Activated CD8-positive, alpha-beta T cell treated with anti-CD3 and anti-CD28 coated beads, Interleukin-2, amount 10 ng/mL, durations not matched to agents 7 days and 5 days (primary cell): ENCODE measurements at regions not wholly inside any gene's neighbourhood (a gene's known extent, or its start where the extent isn't known, plus 50 kb on each side); places are given as distances from the start of the nearest gene placed in this dataset.
"Not testable (repeated sequence)": the region's sequence is repeated elsewhere in the genome, so short reads cannot be mapped to it uniquely, and the experiment has no call there.

Source experiments
- ATAC-seq: fragments of 150-1000 bp; cut with Tn5 transposase; one replicate; pipeline ENCODE4 v1.10.0; 2021; ENCODE audit warnings: moderate library complexity
- CTCF ChIA-PET: fragments of 350-600 bp; sonication (Branson Sonifier 250); formaldehyde crosslinking; loops from one replicate; lab custom pipeline; 2021; ENCODE audit warnings: antibody characterized with exemption; lab: Charles Lee
- POLR2A ChIA-PET: fragments of 350-600 bp; sonication (Branson Sonifier 250); formaldehyde crosslinking; loops from one replicate; lab custom pipeline; 2021; ENCODE audit warnings: antibody characterized with exemption; lab: Charles Lee
- DNase-seq: peaks from one replicate; pipeline ENCODE4 v3.0.0-alpha.2; 2020
- H3K27ac Mint-ChIP-seq: one replicate; pipeline ENCODE4 v1.8.0; 2021; ENCODE audit warnings: mild to moderate bottlenecking, mixed read lengths
- H3K27me3 Mint-ChIP-seq: one replicate; pipeline ENCODE4 v1.8.0; 2021; ENCODE audit warnings: low read depth, mixed read lengths
- H3K36me3 Mint-ChIP-seq: one replicate; pipeline ENCODE4 v1.8.0; 2021; ENCODE audit warnings: low read depth, mixed read lengths
- H3K4me1 Mint-ChIP-seq: one replicate; pipeline ENCODE4 v1.8.0; 2021; ENCODE audit warnings: low read depth, mixed read lengths
- H3K4me3 Mint-ChIP-seq: one replicate; pipeline ENCODE4 v1.8.0; 2021; ENCODE audit warnings: mild to moderate bottlenecking, mixed read lengths
- H3K9me3 Mint-ChIP-seq: one replicate; pipeline ENCODE4 v1.8.0; 2022; ENCODE audit warnings: mixed read lengths; ENCODE audit not compliant: insufficient read depth

GRCh38 chr7:113176836-113177235 lies 58.5 kb upstream of the SMIM30 start:
- H3K27me3 Mint-ChIP-seq: no peaks in the 10 kb centered on the region
- no peaks in the 10 kb centered on the region for H3K9me3 Mint-ChIP-seq
- H3K4me1 Mint-ChIP-seq: no peaks in the 10 kb centered on the region
- no peak for ATAC-seq
- ChIA-PET POLR2A (no interaction called here), CTCF (no interaction called here)
- no peak overlapping the region for H3K27ac Mint-ChIP-seq
- DNase-seq: no peak
- no peaks in the 10 kb centered on the region for H3K36me3 Mint-ChIP-seq
- no peak overlapping the region for H3K4me3 Mint-ChIP-seq

DNA sequence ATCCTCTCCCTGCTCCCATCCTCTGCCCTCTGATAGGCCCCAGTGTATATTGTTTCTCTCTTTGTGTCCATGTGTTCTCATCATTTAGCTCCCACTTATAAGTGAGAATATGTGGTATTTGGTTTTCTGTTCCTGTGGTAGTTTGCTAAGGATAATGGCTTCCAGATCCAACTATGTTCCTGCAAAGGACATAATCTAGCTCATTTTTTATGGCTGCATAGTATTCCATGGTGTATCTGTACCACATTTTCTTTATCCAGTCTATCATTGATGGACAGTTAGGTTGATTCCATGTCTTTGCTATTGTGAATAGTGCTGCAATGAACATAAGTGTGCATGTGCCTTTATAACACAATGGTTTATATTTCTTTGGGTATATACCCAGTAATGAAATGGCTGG lies 57.8 kb upstream of the SMIM30 start:
- H3K36me3 Mint-ChIP-seq, H3K4me3 Mint-ChIP-seq, H3K27ac Mint-ChIP-seq, H3K27me3 Mint-ChIP-seq, ATAC-seq, POLR2A ChIA-PET, H3K9me3 Mint-ChIP-seq, CTCF ChIA-PET, H3K4me1 Mint-ChIP-seq, DNase-seq: not testable (repeated sequence)

GRCh38 chr7:113175525-113176104 lies 57.3 kb upstream of the SMIM30 start:
- no peak overlapping the region for H3K4me3 Mint-ChIP-seq
- ATAC-seq: no peak
- POLR2A ChIA-PET: no interaction called here
- no peaks in the 10 kb centered on the region for H3K36me3 Mint-ChIP-seq
- H3K9me3 Mint-ChIP-seq: no peaks in the 10 kb centered on the region
- H3K4me1 Mint-ChIP-seq: no peaks in the 10 kb centered on the region
- no peaks in the 10 kb centered on the region for H3K27me3 Mint-ChIP-seq
- CTCF ChIA-PET: no interaction called here
- no peak for DNase-seq
- no peak overlapping the region for H3K27ac Mint-ChIP-seq

- Mint-ChIP-seq H3K27ac (no peak overlapping the region), H3K36me3 (no peaks in the 10 kb centered on the region), H3K4me1 (no peaks in the 10 kb centered on the region), H3K27me3 (no peaks in the 10 kb centered on the region), H3K4me3 (no peak overlapping the region), H3K9me3 (no peaks in the 10 kb centered on the region)
- ATAC-seq (no peak), DNase-seq (no peak)
- ChIA-PET POLR2A (interaction anchor here (0.7 kb wide), 1 partner anchor 483 kb away, joined by 3 read pairs; no protein-coding TSS in a partner anchor), CTCF (interaction anchor here (1.2 kb wide), 1 partner anchor 14 kb away, joined by 3 read pairs; no protein-coding TSS in a partner anchor)
These were observed 54.4 kb upstream of the SMIM30 start for GRCh38 chr7:113172726-113173125.

DNA sequence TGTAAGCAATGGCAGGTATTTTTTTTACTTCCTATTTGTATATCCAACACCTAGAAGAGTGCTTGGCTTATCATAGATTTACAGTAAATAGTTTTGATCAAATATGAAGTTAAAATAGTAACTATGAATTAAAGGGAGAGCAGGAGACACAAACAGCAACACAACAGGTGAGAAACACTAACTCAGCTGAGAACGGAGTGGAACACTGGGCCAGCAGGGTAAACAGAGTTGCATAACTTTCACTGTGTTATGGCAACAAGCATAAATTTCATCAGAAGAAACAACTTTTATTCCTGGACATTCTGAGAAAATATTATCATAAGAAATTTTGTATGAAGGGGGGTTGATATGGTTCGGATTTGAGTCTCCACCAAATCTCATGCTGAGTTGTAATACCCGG lies 52.2 kb upstream of the SMIM30 start:
- CTCF ChIA-PET: no interaction called here

More for the DNA sequence above, 52.2 kb upstream of the SMIM30 start:
- POLR2A ChIA-PET: no interaction called here
- Mint-ChIP-seq H3K4me3 (no peak overlapping the region), H3K9me3 (no peaks in the 10 kb centered on the region), H3K4me1 (no peaks in the 10 kb centered on the region), H3K36me3 (no peaks in the 10 kb centered on the region), H3K27ac (no peak overlapping the region), H3K27me3 (no peaks in the 10 kb centered on the region)
- DNase-seq: no peak
- no peak for ATAC-seq
